Breast epithelium (tissue), 3 donors: ENCODE measurements at regions not wholly inside any gene's neighbourhood (a gene's known extent, or its start where the extent isn't known, plus 50 kb on each side); places are given as distances from the start of the nearest gene placed in this dataset.

Source experiments
- CTCF ChIP-seq, 3 donors: fragments of 450-650 bp; IDR thresholded peaks; one replicate each; pipeline ENCODE4 v1.5.1; 2016 to 2017; ENCODE audit warnings: antibody characterized with exemption in 3 of 3, mild to moderate bottlenecking in 3 of 3, moderate library complexity in 3 of 3
- POLR2A ChIP-seq: fragments of 450-650 bp; IDR thresholded peaks from one replicate; pipeline ENCODE4 v1.6.1; 2016; ENCODE audit warnings: antibody characterized with exemption, mild to moderate bottlenecking, moderate library complexity
- POLR2AphosphoS5 ChIP-seq, 3 donors: sonication (generic); formaldehyde crosslinking; IDR thresholded peaks; one replicate each; pipeline ENCODE4 v1.6.1; 2017; ENCODE audit warnings: antibody characterized with exemption in 3 of 3

GRCh38 chr6:2517855-2518473 lies 232.8 kb downstream of the MYLK4 start:
- no peak for TF ChIP-seq POLR2A
- TF ChIP-seq CTCF (IDR thresholded peaks at IDR 0.05): no peak
- no peak for TF ChIP-seq POLR2AphosphoS5 (IDR thresholded peaks at IDR 0.05)
